Ovary (tissue), 3 donors: ENCODE measurements at regions not wholly inside any gene's neighbourhood (a gene's known extent, or its start where the extent isn't known, plus 50 kb on each side); places are given as distances from the start of the nearest gene placed in this dataset.

ENCODE experiments used
- EP300 ChIP-seq: sonication (generic); formaldehyde crosslinking; IDR thresholded peaks from one replicate; pipeline ENCODE4 v1.6.1; 2017; ENCODE audit warnings: antibody characterized with exemption
- POLR2A ChIP-seq: fragments of 450-650 bp; IDR thresholded peaks from one replicate; pipeline ENCODE4 v1.6.1; 2017; ENCODE audit warnings: antibody characterized with exemption, mild to moderate bottlenecking, moderate library complexity
- TF ChIP-seq, protein P1 (sequence below), 3 donors: fragments of 450-650 bp in 2 of 3; fragments of 200-600 bp in 1 of 3; IDR thresholded peaks; one replicate each; pipeline versions ENCODE4 v1.5.1 to v1.8.0; 2016 to 2022; ENCODE audit warnings: antibody characterized with exemption in 3 of 3, mild to moderate bottlenecking in 1 of 3
- donor health status: DM: no; HTN: no; CAD: no.

DNA sequence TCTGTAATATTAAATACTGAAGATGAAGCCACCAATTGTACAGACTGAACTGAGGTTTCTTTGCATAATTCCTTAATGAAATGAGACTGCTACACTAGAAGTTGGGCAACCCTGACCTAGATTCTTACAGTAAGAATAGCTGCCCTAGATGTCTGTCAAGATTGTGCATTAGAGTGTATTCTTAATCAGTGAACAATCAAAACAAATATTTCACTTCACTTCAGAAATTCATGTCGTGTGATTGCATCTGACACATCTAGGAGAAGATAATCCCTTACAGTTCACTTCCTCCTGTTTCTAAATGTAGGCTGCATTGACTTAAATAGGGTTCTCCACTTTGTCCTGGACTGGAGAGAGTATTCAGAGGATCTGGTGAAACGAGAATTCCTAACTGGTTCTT, 283.1 kb downstream of the HNRNPD start:
- TF ChIP-seq EP300, result no peak
- TF ChIP-seq, protein P1, sequence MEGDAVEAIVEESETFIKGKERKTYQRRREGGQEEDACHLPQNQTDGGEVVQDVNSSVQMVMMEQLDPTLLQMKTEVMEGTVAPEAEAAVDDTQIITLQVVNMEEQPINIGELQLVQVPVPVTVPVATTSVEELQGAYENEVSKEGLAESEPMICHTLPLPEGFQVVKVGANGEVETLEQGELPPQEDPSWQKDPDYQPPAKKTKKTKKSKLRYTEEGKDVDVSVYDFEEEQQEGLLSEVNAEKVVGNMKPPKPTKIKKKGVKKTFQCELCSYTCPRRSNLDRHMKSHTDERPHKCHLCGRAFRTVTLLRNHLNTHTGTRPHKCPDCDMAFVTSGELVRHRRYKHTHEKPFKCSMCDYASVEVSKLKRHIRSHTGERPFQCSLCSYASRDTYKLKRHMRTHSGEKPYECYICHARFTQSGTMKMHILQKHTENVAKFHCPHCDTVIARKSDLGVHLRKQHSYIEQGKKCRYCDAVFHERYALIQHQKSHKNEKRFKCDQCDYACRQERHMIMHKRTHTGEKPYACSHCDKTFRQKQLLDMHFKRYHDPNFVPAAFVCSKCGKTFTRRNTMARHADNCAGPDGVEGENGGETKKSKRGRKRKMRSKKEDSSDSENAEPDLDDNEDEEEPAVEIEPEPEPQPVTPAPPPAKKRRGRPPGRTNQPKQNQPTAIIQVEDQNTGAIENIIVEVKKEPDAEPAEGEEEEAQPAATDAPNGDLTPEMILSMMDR (IDR thresholded peaks at IDR 0.05), result no peak
- no peak for TF ChIP-seq POLR2A
